ENCODE measurements at regions not wholly inside any gene's neighbourhood (a gene's known extent, or its start where the extent isn't known, plus 50 kb on each side); places are given as distances from the start of the nearest gene placed in this dataset.

- DNase-seq (ENCODE audit: low read depth, low spot score), result peak; percentile 13
- no peak for TF ChIP-seq CTCF (IDR thresholded peaks at IDR 0.05; ENCODE audit: low read depth, low read length)
- in situ Hi-C loops (cut with HindIII; ENCODE audit: low sequenced_read_pairs), result no loop called here
- H3K4me3 ChIP-seq (ENCODE audit: low read depth, low read length), result no peak overlapping the region
These were observed 291.6 kb upstream of the SEMA3C start for GRCh38 chr7:81210137-81211064.

- in situ Hi-C loops (cut with HindIII; ENCODE audit: low sequenced_read_pairs), result no loop called here
- TF ChIP-seq CTCF (IDR thresholded peaks at IDR 0.05; ENCODE audit: low read depth, low read length), result no peak
- no peak overlapping the region for H3K4me3 ChIP-seq (ENCODE audit: low read depth, low read length)
- DNase-seq (ENCODE audit: low read depth, low spot score), result no peak
These were observed 290.2 kb upstream of the SEMA3C start for GRCh38 chr7:81209059-81209458.

- no peak for TF ChIP-seq CTCF (IDR thresholded peaks at IDR 0.05; ENCODE audit: low read depth, low read length)
- in situ Hi-C loops (cut with HindIII; ENCODE audit: low sequenced_read_pairs), result no loop called here
- DNase-seq (ENCODE audit: low read depth, low spot score), result no peak
- no peak overlapping the region for H3K4me3 ChIP-seq (ENCODE audit: low read depth, low read length)
These were observed 288.9 kb upstream of the SEMA3C start for GRCh38 chr7:81207801-81208200.

GRCh38 chr7:81206667-81207360, 288.0 kb upstream of the SEMA3C start:
- TF ChIP-seq CTCF (IDR thresholded peaks at IDR 0.05; ENCODE audit: low read depth, low read length), result no peak
- in situ Hi-C loops (cut with HindIII; ENCODE audit: low sequenced_read_pairs), result no loop called here
- no peak for DNase-seq (ENCODE audit: low read depth, low spot score)
- H3K4me3 ChIP-seq (ENCODE audit: low read depth, low read length), result no peak overlapping the region

- in situ Hi-C loops (cut with HindIII; ENCODE audit: low sequenced_read_pairs), result no loop called here
- no peak for DNase-seq (ENCODE audit: low read depth, low spot score)
- H3K4me3 ChIP-seq (ENCODE audit: low read depth, low read length), result no peak overlapping the region
- no peak for TF ChIP-seq CTCF (IDR thresholded peaks at IDR 0.05; ENCODE audit: low read depth, low read length)
These were observed 287.4 kb upstream of the SEMA3C start for GRCh38 chr7:81206217-81206616.

GRCh38 chr7:81201188-81201587, 282.3 kb upstream of the SEMA3C start:
- H3K4me3 ChIP-seq (ENCODE audit: low read depth, low read length), result no peak overlapping the region
- in situ Hi-C loops (cut with HindIII; ENCODE audit: low sequenced_read_pairs), result no loop called here
- no peak for TF ChIP-seq CTCF (IDR thresholded peaks at IDR 0.05; ENCODE audit: low read depth, low read length)
- DNase-seq (ENCODE audit: low read depth, low spot score), result no peak

Data from astrocyte of the spinal cord (primary cell).